Stimulated activated CD4-positive, alpha-beta T cell treated with anti-CD3 and anti-CD28 coated beads, Interleukin-12 subunit alpha, Interleukin-12 subunit beta, amount 100 ng/mL, for 24 hours (primary cell): ENCODE measurements at regions not wholly inside any gene's neighbourhood (a gene's known extent, or its start where the extent isn't known, plus 50 kb on each side); places are given as distances from the start of the nearest gene placed in this dataset.
"Not testable (repeated sequence)": the region's sequence is repeated elsewhere in the genome, so short reads cannot be mapped to it uniquely, and the experiment has no call there.

ENCODE experiments used
- DNase-seq, 2 experiments: peaks; one replicate each; pipeline ENCODE4 v3.0.0-alpha.2; 2020; ENCODE audit warnings: low read depth in 2 of 2

- DNase-seq = peak; percentile 49 to 66
Measured at GRCh38 chr14:21846227-21846885, 172.7 kb upstream of the OR4E1 start.

DNA sequence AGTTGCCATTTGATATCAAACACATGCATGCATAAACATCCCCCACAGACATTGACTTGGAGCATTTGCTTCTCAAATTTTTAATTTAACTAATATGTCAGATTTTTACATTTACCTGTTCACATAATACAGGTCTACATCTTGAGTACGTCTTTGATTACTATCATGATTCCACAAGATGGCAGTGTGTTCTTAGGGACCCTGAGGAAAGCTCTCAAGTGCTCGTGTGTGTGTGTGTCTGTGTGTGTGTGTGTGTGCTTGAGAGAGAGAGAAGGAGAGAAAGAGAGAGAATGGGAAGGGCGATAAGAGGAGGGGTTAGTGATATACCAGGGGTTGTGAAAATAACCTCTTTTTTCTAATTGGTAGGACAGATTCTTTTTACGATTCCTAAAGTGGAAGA is 167.1 kb upstream of the OR4E1 start:
- DNase-seq = no peak

DNA sequence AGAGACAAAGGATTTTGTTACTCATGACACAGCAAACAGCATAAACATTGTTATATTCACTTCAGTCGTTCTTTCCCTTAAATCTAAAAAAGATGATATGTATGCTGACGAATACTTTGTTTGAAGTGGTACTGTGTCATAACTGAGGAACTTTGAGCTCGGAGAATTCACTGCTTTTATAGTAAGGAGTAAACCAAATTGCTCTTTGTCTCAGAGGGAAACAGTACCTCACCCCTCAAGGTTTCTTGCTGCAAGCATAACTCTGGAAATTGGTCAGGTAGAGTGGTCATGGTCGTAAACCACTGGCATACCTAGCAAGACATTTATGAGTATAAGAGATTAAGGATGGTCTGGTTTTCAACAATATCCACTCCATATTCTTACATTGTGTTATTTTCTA is 160.2 kb upstream of the OR4E1 start:
- DNase-seq = no peak

DNA sequence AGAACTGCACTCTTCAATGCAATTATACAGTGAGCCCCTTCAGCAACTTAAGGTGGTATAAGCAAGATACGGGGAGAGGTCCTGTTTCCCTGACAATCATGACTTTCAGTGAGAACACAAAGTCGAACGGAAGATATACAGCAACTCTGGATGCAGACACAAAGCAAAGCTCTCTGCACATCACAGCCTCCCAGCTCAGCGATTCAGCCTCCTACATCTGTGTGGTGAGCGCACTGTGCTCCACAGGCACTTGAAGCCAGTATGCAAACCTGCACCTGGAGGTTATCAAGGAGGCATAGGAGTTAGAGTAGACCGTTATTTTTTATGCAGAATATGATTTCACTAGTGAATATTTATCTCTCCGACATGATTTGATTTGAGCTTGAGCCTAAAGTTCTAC is 152.2 kb upstream of the OR4E1 start:
- no peak for DNase-seq

- DNase-seq = no peak
Measured at GRCh38 chr14:21825149-21825743, 151.6 kb upstream of the OR4E1 start.

GRCh38 chr14:21822109-21822508 is 148.5 kb upstream of the OR4E1 start:
- DNase-seq = no peak

DNA sequence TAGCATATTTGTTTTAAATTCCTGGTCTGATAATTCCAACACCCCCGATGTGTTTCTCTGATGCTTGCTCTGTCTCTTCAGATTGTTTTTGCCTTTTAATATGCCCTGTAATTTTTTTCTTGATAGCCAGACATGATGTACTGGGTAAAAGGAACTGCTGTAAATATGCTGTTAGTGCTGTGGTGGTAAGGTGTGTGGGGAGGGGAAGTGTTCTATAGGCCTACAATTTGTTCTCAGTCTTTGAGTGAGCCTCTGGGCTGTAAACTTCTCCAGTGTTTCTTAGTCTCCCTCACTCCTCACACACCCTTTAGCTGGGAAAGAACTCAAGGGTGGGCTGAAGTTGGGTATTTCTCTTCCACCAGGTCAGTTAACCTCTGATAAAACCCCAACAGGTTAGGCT is 147.0 kb upstream of the OR4E1 start:
- no peak for DNase-seq

DNA sequence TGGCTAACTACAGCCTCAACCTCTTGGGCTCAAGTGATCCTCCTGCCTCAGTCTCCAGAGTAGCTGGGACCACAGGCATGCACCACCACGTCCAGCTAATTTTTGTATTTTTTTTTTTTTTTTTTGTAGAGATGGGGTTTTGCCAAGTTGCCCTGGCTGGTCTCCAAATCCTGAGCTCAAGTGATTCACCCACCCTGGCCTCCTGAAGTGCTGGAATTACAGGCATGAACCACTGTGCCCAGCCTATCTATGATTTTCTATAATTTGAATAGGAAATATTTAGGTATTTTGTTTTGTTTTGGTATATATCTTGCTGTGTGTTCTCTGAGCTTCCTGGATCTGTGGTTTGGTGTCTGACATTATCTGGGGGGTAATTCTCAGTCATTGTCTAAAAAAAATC is 146.3 kb upstream of the OR4E1 start:
- DNase-seq = not testable (repeated sequence)

- not testable (repeated sequence) for DNase-seq
Measured at GRCh38 chr14:21817010-21817409, 143.4 kb upstream of the OR4E1 start.

DNA sequence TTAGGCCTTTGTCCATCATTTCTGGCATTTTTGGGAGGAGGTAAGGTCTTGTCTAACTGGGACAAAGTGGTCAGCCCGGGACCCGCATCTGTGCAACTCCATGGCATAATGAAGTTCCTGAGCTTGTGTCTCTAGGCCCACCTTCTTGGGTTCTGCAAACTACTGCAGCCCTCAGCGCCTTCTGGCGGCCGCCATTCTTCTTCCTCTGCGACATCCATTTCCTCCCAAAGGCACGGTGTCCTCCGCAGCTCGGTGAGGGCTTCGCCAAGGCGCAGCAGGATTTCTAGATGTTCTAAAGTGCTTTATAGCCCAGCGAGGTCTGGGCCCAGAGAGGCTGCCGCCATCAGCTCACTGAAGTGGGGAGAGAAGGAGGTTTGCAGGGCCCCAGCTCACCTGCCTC is 134.4 kb upstream of the OR4E1 start:
- DNase-seq = no peak

- DNase-seq = no peak
Measured at GRCh38 chr14:21804981-21805380, 131.4 kb upstream of the OR4E1 start.

DNA sequence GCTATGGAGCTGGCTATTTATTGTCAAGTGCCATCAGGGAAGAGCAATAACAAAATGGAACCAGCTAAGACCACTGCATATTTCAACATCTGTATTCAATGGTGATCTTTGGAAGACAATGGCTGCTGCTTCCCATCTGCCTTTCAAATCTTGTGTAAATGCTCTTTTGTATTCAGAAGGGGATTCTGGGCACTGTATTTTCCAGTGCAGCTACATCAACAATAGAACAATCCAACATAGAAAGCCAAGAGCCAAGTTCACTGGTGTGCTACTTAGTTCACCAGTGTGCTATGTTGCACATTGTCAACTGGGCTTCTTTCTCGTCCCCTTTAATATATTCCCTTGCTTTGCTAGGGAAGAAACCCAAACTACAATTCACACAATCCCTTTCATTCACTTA is 128.8 kb upstream of the OR4E1 start:
- DNase-seq = no peak

- DNase-seq = no peak
Measured at GRCh38 chr14:21796916-21797315, 123.3 kb upstream of the OR4E1 start.

GRCh38 chr14:21795456-21795855 is 121.8 kb upstream of the OR4E1 start:
- DNase-seq = no peak

DNA sequence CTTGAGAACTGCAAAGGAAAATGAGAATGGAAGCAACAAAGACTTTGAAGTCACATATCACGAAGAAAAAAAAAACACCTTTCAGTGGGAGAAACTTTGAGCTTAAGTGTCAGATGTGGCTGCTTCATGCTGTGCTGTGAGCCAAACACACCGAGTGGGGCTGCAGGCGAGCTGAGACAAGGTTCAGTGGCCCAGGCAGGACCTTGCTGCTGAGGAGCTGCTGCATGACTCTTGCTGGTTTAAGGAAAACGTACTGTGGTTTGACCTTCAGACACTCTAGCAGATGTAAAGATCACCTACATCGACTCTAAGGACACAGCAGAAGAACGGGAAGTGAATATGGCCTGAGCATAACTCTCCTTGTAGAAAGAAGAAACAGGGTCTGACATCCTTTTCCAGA is 118.1 kb upstream of the OR4E1 start:
- no peak for DNase-seq

DNA sequence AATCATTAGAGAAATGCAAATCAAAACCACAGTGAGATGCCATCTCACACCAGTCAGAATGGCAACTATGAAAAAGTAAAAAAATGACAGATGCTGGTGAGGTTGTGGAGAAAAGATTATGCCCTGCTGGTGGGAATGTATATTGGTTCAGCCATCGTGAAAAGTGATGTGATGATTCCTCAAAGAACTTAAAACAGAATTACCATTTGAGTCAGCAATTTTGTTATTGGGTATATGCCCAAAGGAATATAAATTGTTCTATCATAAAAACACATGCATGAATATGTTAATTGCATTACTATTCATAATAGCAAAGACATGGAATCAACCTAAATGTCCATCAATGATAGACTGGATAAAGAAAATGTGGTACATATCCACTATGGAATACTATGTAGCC is 115.1 kb upstream of the OR4E1 start:
- DNase-seq = not testable (repeated sequence)

DNA sequence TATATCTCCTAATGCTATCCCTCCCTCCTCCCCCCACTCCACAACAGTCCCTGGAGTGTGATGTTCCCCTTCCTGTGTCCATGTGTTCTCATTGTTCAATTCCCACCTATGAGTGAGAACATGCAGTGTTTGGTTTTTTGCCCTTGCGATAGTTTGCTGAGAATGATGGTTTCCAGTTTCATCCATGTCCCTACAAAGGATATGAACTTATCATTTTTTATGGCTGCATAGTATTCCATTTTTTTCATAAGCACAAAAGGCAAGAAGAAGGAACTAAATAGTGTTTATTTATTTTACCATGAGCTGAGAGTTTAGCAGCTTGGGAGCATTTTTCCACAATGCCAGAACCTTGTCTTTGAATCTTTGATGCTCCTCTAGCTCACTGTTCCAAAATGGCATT is 113.6 kb upstream of the OR4E1 start:
- not testable (repeated sequence) for DNase-seq

GRCh38 chr14:21781543-21781942 is 107.9 kb upstream of the OR4E1 start:
- no peak for DNase-seq

GRCh38 chr14:21780429-21781084 is 106.9 kb upstream of the OR4E1 start:
- DNase-seq = no peak

- DNase-seq = no peak
Measured at GRCh38 chr14:21771671-21772070, 98.1 kb upstream of the OR4E1 start.

- DNase-seq = no peak
Measured at GRCh38 chr14:21768875-21769257, 95.2 kb upstream of the OR4E1 start.

- DNase-seq = no peak
Measured at GRCh38 chr14:21768116-21768874, 94.7 kb upstream of the OR4E1 start.

DNA sequence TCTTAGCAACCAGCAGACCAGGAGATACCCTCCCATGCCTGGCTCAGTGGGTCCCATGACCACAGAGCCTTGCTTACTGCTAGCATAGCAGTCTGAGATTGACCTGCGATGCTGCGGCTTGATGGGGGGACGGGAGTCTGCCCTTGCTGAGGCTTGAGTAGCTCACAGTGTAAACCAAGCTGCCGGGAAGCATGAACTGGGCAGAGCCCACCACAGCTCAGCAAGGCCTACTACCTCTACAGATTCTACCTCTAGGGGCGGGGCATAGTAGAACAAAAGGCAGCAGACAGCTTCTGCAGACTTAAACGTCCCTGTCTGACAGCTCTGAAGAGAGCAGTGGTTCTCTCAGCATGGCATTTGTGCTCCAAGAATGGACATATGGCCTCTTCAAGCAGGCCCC is 86.7 kb upstream of the OR4E1 start:
- DNase-seq = not testable (repeated sequence)
